ENCODE measurements at regions not wholly inside any gene's neighbourhood (a gene's known extent, or its start where the extent isn't known, plus 50 kb on each side); places are given as distances from the start of the nearest gene placed in this dataset.

GRCh38 chr6:134111726-134112125 is 59.3 kb upstream of the SLC2A12 start:
- CTCF ChIA-PET = interaction anchor here (0.8 to 5.2 kb wide), 11 partner anchors 10 to 1032 kb away, joined by 3 to 40 read pairs (median 4); no protein-coding TSS in a partner anchor
- no peak overlapping the region for H3K27ac ChIP-seq (ENCODE audit: control insufficient read depth, insufficient read depth)
- no peaks in the 10 kb centered on the region; a peak in 2 of 4 replicates for H3K27me3 ChIP-seq (replicated peaks in 1 of 2; ENCODE audit: control insufficient read depth in 2 of 2, insufficient read depth in 2 of 2, low read length in 1 of 2)
- no peaks in the 10 kb centered on the region for H3K4me1 ChIP-seq (ENCODE audit: control insufficient read depth, insufficient read depth, low read length)
- 51% methylated on average over 5 of the region's 5 CpGs for WGBS (ENCODE audit: insufficient coverage, insufficient replicate concordance, low lambda C conversion rate, missing lambda C conversion rate)
- intact Hi-C loops (cut with micrococcal nuclease; ENCODE audit: unreplicated experiment) = no loop called here
- POLR2A ChIA-PET = no interaction called here
- in situ Hi-C loops (cut with MboI) = no loop called here
- no peak for ATAC-seq
- H3K4me3 ChIP-seq = no peak overlapping the region
- no peak overlapping the region for H3K9ac ChIP-seq (ENCODE audit: control insufficient read depth, insufficient read depth, low read length)
- no peak for FAIRE-seq
- BruUV-seq (replicated peaks) = no TSS peak
- H3K9me3 ChIP-seq (replicated peaks; ENCODE audit: control insufficient read depth, insufficient read depth, low read length) = no peaks in the 10 kb centered on the region
- H2AFZ ChIP-seq (ENCODE audit: control insufficient read depth, low read depth, low read length) = no peak overlapping the region
- no peak for TF ChIP-seq LARP7 (IDR thresholded peaks at IDR 0.05)
- no peak for TF ChIP-seq TCF12 (IDR thresholded peaks at IDR 0.05; ENCODE audit: low read depth, low read length)
- TF ChIP-seq SUZ12 (IDR thresholded peaks at IDR 0.05; ENCODE audit: unreplicated experiment) = no peak
- TF ChIP-seq IRF4 (IDR thresholded peaks at IDR 0.05; ENCODE audit: low read depth, low read length) = no peak
- TF ChIP-seq, protein P1, sequence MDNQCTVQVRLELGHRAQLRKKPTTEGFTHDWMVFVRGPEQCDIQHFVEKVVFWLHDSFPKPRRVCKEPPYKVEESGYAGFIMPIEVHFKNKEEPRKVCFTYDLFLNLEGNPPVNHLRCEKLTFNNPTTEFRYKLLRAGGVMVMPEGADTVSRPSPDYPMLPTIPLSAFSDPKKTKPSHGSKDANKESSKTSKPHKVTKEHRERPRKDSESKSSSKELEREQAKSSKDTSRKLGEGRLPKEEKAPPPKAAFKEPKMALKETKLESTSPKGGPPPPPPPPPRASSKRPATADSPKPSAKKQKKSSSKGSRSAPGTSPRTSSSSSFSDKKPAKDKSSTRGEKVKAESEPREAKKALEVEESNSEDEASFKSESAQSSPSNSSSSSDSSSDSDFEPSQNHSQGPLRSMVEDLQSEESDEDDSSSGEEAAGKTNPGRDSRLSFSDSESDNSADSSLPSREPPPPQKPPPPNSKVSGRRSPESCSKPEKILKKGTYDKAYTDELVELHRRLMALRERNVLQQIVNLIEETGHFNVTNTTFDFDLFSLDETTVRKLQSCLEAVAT (IDR thresholded peaks at IDR 0.05) = no peak
- no peak for TF ChIP-seq SREBF1 (IDR thresholded peaks at IDR 0.05; ENCODE audit: low read length)
- no peak for TF ChIP-seq RCOR1 (conservative IDR thresholded peaks at IDR 0.05; ENCODE audit: low read depth, low read length)
- TF ChIP-seq SMAD1 (IDR thresholded peaks at IDR 0.05; ENCODE audit: low read depth, partially characterized antibody) = no peak
- no peak for TF ChIP-seq HDAC2 (IDR thresholded peaks at IDR 0.05)
- no peak for TF ChIP-seq TAF1 (IDR thresholded peaks at IDR 0.05; ENCODE audit: borderline replicate concordance, low read depth, low read length)
- TF ChIP-seq, protein P2, sequence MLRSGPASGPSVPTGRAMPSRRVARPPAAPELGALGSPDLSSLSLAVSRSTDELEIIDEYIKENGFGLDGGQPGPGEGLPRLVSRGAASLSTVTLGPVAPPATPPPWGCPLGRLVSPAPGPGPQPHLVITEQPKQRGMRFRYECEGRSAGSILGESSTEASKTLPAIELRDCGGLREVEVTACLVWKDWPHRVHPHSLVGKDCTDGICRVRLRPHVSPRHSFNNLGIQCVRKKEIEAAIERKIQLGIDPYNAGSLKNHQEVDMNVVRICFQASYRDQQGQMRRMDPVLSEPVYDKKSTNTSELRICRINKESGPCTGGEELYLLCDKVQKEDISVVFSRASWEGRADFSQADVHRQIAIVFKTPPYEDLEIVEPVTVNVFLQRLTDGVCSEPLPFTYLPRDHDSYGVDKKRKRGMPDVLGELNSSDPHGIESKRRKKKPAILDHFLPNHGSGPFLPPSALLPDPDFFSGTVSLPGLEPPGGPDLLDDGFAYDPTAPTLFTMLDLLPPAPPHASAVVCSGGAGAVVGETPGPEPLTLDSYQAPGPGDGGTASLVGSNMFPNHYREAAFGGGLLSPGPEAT (IDR thresholded peaks at IDR 0.05; ENCODE audit: low read depth) = no peak
- no peak for TF ChIP-seq E2F4 (IDR thresholded peaks at IDR 0.05; ENCODE audit: low read depth, low read length)
- TF ChIP-seq GABPA (IDR thresholded peaks at IDR 0.05; ENCODE audit: low read depth) = no peak
- no peak for TF ChIP-seq CHD4 (IDR thresholded peaks at IDR 0.05)
- TF ChIP-seq RB1 (IDR thresholded peaks at IDR 0.05; ENCODE audit: borderline replicate concordance) = no peak
- TF ChIP-seq ZNF217 (IDR thresholded peaks at IDR 0.05) = no peak
- TF ChIP-seq, protein P3, sequence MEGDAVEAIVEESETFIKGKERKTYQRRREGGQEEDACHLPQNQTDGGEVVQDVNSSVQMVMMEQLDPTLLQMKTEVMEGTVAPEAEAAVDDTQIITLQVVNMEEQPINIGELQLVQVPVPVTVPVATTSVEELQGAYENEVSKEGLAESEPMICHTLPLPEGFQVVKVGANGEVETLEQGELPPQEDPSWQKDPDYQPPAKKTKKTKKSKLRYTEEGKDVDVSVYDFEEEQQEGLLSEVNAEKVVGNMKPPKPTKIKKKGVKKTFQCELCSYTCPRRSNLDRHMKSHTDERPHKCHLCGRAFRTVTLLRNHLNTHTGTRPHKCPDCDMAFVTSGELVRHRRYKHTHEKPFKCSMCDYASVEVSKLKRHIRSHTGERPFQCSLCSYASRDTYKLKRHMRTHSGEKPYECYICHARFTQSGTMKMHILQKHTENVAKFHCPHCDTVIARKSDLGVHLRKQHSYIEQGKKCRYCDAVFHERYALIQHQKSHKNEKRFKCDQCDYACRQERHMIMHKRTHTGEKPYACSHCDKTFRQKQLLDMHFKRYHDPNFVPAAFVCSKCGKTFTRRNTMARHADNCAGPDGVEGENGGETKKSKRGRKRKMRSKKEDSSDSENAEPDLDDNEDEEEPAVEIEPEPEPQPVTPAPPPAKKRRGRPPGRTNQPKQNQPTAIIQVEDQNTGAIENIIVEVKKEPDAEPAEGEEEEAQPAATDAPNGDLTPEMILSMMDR (IDR thresholded peaks at IDR 0.05 in 2 of 3, conservative IDR thresholded peaks at IDR 0.05 in 1 of 3; ENCODE audit: control insufficient read depth in 2 of 3, extremely low read depth in 1 of 3, insufficient read depth in 1 of 3, low read depth in 3 of 3, low read length in 3 of 3) = no peak
- TF ChIP-seq SUPT20H (IDR thresholded peaks at IDR 0.05; ENCODE audit: borderline replicate concordance, control insufficient read depth, low read depth, low read length) = no peak
- H3K79me2 ChIP-seq (ENCODE audit: control insufficient read depth, insufficient read depth, low read length) = no peaks in the 10 kb centered on the region
- H3K4me2 ChIP-seq (ENCODE audit: control insufficient read depth, insufficient read depth) = no peak overlapping the region
- SMC1A ChIA-PET (ENCODE audit: uncharacterized antibody, unreplicated experiment) = interaction anchor here (1.4 to 1.7 kb wide), 2 partner anchors 9 to 12 kb away, joined by 3 to 6 read pairs; no protein-coding TSS in a partner anchor
- H3K36me3 ChIP-seq (ENCODE audit: control insufficient read depth in 2 of 2, insufficient read depth in 2 of 2, low read length in 1 of 2) = no peaks in the 10 kb centered on the region
- no peaks in the 10 kb centered on the region for H4K20me1 ChIP-seq (ENCODE audit: control insufficient read depth, insufficient read depth)
- DNase-seq (ENCODE audit: low read depth, low spot score) = no peak
- RAD21 ChIA-PET (ENCODE audit: unreplicated experiment) = interaction anchor here (1.1 kb wide), 1 partner anchor 188 kb away, joined by 5 read pairs; no protein-coding TSS in a partner anchor

Data from GM12878 (cell line).